CD4-positive, alpha-beta T cell treated with Interleukin-17A for 4 hours (primary cell): ENCODE measurements at regions not wholly inside any gene's neighbourhood (a gene's known extent, or its start where the extent isn't known, plus 50 kb on each side); places are given as distances from the start of the nearest gene placed in this dataset.

Experiments
- DNase-seq: peaks from one replicate; pipeline ENCODE4 v3.0.0-alpha.2; 2020; ENCODE audit warnings: mixed read lengths

DNA sequence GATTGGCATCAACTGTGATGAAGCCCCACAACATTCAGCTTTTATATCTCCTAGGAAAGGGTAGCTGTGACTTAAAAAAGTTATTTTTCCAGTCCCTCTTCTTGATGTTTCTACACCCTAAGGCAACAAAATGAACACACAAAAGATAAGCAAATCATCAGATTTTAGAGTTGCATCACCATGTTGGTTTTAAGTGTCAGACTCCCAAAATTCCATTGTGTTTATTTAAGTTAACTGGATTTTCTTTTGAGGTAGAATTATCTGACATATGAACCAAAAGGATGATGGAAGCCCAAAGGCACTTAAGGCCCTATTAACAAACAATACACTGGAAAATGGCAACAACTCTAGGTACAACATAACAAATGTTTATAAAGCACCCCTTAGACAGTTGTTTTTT lies 261.7 kb upstream of the SLC39A10 start:
- DNase-seq: no peak

DNA sequence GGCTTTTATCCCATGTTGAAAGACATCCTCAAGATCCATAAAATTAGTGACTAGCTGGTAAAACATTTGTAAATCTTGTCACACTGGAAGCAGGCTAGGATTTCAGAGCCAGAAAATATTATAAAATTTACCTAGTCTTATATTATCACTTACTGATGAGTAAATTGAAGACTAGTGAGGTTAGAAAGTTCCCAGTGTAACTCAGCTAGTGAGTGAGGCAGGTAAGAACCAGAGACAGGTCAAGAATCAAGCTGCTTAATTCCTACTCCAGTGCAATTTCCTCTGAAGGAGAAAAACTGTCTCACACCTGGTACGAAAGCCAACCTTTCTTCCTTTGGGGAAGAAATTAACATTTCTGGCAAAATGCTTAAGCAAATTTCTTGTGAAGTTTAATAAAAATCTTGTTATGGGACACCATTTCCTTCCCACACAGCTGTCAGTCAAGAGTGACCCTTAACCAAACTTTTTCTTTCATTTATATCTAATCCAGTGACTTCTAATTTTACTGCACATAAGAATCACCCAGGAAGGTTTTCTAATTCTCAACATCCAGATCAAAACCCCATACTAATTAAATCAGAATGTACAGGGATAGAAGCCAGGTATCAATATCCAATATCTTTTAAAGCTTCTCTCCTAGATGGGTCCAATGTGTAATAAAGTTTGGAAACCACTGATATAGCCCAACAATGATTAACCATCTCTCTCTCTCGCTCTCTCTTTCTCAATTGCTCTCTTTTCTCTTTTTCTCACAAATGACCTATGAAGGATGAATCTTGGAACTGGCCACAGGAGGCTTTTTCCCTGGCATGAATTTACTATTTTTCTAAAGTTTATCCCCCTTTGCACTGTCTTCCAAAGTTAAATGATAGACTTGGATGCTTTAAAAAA lies 264.3 kb upstream of the SLC39A10 start:
- no peak for DNase-seq

GRCh38 chr2:195390686-195391321 lies 266.2 kb upstream of the SLC39A10 start:
- no peak for DNase-seq

GRCh38 chr2:195388028-195388427 lies 269.0 kb upstream of the SLC39A10 start:
- no peak for DNase-seq

GRCh38 chr2:195382186-195382585 lies 274.8 kb upstream of the SLC39A10 start:
- DNase-seq: peak; percentile 51

DNA sequence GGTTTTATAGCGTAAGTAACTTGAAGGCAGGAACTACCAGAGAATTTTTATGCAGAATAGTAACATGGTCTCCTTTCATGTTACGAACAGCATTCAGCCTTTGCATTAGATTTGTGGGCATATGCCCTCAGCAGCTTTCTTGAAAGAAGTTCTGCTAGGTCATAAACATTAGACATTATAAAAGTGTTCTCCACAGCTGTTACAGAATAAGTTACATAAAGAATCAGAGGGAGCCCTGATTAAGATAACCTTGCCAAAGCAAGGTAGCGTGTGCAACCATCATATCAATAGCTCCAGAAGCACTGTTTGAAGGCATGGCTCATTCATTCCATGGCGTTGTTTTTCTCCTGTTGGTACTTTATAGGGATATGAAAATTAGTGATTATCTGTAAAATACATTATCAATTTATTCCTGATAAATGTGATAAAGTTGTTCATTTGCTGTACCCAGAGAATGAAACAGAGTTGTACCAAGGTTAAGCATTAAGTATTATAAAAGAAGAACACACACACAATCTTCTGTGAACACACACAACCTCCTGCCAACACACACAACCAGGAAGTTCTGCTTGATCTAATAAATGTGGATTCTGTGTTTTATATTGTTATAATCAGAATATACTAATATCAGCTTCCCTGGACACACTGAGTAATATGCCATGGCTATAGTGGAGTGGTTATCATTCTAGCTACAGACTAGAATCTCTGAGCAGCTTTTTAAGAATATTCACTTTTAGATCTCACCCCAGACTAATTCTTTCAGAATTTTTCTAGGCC lies 286.7 kb upstream of the SLC39A10 start:
- no peak for DNase-seq

DNA sequence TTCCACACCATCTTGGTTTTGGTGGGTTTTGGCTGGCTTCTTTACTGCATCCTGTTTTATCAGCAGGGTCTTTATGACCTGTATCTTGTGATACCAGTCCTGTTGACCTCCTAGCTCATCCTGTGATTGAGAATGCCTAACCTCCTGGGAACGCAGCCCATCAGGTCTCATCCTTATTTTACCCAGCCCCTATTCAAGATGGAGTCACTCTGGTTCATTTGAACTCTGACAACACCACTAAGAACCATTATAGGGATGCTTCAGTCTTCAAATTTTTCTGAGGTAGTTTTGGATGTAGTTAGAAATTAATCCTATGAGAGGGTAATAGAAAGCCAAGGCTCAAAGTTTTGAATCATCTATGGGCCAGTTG lies 287.8 kb upstream of the SLC39A10 start:
- no peak for DNase-seq

DNA sequence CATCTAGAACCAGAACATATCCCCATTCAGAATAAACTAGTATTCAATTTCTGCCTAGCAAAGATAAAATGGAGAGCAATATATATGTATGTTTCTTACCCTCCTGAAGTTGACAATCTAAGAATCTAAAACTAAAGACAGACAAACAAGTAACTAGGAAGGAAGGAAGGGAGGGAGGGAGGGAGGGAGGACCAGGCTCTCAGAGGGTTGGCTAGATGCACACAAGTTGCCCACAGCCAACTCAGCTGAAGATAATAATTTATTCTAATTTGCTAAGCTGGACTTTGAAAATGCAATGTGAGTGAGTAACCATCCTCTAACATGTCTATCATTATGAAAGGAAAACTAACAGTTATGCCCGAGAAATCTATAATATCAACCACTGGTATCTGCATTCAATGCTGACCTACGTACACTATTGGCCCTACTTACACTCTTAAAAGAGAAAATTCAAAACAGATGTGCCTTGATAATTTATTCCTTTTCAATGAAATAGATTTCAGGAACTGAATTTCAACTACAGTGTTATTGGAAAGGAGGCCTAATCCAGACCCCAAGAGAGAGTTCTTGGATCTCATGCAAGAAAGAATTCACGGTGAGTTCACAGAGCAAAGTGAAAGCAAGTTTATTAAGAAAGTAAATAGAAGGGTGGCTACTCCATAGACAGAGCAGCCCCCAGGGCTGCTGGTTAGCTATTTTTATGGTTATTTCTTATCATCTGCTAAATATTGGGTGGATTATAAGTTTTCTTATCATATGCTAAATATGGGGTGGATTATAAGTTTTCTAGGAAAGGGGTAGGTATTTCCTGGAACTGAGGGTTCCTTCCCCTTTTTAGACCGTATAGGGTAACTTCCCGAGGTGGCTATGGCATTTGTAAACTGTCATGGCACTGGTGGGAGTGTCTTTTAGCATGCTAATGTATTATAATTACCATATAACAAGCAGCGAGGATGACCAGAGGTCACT lies 288.5 kb upstream of the SLC39A10 start:
- DNase-seq: no peak

DNA sequence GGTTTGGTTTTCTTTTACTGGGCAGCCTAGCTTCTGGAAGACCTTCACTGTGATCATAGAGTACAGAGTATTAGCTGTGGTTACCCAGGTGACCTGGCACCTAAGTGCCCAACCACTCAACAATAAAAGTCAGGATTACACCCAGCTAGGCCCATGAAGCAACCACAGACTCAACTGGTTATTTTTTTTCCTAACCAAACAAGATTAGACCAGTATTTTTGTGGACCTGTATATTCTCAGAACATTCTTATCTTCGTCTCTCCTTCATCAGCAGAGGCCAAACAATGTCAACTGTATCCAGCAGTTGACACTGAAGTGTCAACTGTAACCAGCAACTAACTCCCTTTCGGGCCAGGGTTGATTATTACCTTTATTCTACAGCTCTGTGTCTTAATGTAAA lies 289.2 kb upstream of the SLC39A10 start:
- no peak for DNase-seq

- no peak for DNase-seq
Observed at GRCh38 chr2:195364015-195364965, 292.7 kb upstream of the SLC39A10 start.

GRCh38 chr2:195363496-195363895 lies 293.5 kb upstream of the SLC39A10 start:
- no peak for DNase-seq

GRCh38 chr2:195360242-195360641 lies 296.8 kb upstream of the SLC39A10 start:
- DNase-seq: no peak

GRCh38 chr2:195359043-195359735 lies 297.8 kb upstream of the SLC39A10 start:
- no peak for DNase-seq

DNA sequence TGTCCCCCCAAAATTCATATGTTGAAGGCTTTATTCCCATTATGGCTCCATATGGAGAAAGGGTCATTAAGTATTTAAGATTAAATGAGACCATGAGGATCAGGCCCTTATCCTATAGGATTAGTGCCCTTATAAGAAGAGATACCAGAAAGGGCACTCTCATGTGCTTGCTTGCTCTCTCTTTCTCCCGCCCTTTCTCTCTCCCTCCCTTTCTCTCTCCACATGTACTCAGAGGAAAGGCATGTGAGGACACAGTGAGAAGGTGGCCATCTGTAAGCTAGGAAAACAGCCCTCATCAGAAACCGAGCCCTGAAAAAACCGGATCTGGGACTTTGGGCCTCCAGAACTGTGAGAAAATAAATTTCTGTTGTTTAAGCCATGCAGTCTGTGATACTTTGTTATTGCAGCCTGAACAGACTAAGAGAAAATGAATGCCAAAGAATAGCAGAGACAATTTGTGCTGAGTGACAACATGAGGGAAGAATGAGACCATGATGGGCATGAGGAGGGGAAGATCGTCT lies 300.0 kb upstream of the SLC39A10 start:
- DNase-seq: no peak

GRCh38 chr2:195356026-195356425 lies 301.0 kb upstream of the SLC39A10 start:
- DNase-seq: no peak

- no peak for DNase-seq
Observed at GRCh38 chr2:195352581-195352980, 304.4 kb upstream of the SLC39A10 start.

- no peak for DNase-seq
Observed at GRCh38 chr2:195343942-195344530, 313.0 kb upstream of the SLC39A10 start.

DNA sequence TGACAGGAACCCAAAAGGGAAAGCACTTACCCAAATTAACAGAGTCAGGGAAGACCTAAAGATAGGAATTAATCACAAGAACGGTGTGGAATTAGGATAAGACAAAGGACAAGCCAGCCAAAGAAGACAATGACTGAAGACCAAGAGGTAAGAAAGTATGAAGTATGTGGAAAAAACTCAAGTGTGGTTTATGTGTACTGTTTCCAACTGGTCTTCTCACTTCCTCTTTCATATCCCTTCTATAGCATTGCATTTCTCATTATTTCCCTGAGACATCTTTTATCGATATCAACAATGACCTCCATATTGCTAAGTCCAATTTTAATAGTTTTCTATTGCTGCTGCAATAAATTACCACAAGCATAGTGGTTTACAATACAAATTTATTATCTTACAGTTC lies 313.5 kb upstream of the SLC39A10 start:
- no peak for DNase-seq

GRCh38 chr2:195342061-195342460 lies 315.0 kb upstream of the SLC39A10 start:
- DNase-seq: no peak

DNA sequence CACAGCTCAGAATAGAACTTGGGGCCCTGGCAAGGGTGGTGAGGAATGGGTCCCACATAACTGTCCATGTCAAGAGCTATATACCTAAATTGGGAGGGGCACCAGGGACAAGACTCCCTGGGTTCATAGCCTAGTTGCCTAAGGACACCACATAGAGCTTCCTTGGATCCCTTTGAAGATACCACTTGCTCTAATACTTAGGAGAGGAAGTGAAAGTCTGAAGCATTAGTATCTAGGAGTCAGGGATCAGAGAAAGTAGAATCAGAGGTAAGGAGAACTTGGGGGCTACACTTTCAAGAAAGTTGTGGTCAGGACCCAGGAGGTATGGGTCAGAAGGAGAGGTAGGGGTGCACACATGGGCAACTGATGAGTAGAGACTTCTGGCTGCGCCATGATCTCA lies 318.2 kb upstream of the SLC39A10 start:
- DNase-seq: no peak
